ENCODE measurements at regions not wholly inside any gene's neighbourhood (a gene's known extent, or its start where the extent isn't known, plus 50 kb on each side); places are given as distances from the start of the nearest gene placed in this dataset.

GRCh38 chr20:52251136-52251700 is 59.6 kb upstream of the ZFP64 start:
- TF ChIP-seq RAD21 (IDR thresholded peaks at IDR 0.05; ENCODE audit: low read length), result no peak
- TF ChIP-seq POLR2A (IDR thresholded peaks at IDR 0.05; ENCODE audit: low read depth, low read length), result no peak
- no peak for TF ChIP-seq CTCF (conservative IDR thresholded peaks at IDR 0.05; ENCODE audit: low read depth, low read length)
- no peak for TF ChIP-seq SMC3 (IDR thresholded peaks at IDR 0.05; ENCODE audit: low read depth, low read length)
- TF ChIP-seq ELK1 (IDR thresholded peaks at IDR 0.05; ENCODE audit: borderline replicate concordance, low read depth, low read length), result no peak
- no peak for TF ChIP-seq RFX5 (IDR thresholded peaks at IDR 0.05; ENCODE audit: low read depth, low read length)
- no peak for TF ChIP-seq MXI1 (IDR thresholded peaks at IDR 0.05; ENCODE audit: borderline replicate concordance, low read depth, low read length)
- TF ChIP-seq MAZ (IDR thresholded peaks at IDR 0.05; ENCODE audit: borderline replicate concordance, low read depth, low read length), result no peak
- TF ChIP-seq MAFK (IDR thresholded peaks at IDR 0.05; ENCODE audit: low read depth, low read length), result no peak
- TF ChIP-seq RCOR1 (IDR thresholded peaks at IDR 0.05; ENCODE audit: insufficient replicate concordance, low read length), result no peak
- TF ChIP-seq FOS (IDR thresholded peaks at IDR 0.05; ENCODE audit: low read depth, low read length), result no peak
- TF ChIP-seq CHD1 (IDR thresholded peaks at IDR 0.05; ENCODE audit: low read depth, low read length), result no peak

All from IMR-90 (cell line).